A673 (cell line): ENCODE measurements at regions not wholly inside any gene's neighbourhood (a gene's known extent, or its start where the extent isn't known, plus 50 kb on each side); places are given as distances from the start of the nearest gene placed in this dataset.

Experiments
- EZH2 ChIP-seq: fragments of 200-600 bp; sonication (generic); IDR thresholded peaks from 2 replicates; pipeline ENCODE4 v1.6.1; 2017; ENCODE audit warnings: borderline replicate concordance, low read depth, mild to moderate bottlenecking, mixed read lengths, antibody characterized with exemption, low read length; ENCODE audit not compliant: poor library complexity, severe bottlenecking
- TF ChIP-seq, protein P1 (sequence below): fragments of 300-800, 200-600 bp; sonication (generic); conservative IDR thresholded peaks from 2 replicates; pipeline ENCODE4 v1.5.1; 2017; ENCODE audit warnings: low read depth, mild to moderate bottlenecking, antibody characterized with exemption, low read length, moderate library complexity, mixed read lengths

GRCh38 chr12:97877404-97877803, 414.8 kb downstream of the RMST start:
- TF ChIP-seq, protein P1, sequence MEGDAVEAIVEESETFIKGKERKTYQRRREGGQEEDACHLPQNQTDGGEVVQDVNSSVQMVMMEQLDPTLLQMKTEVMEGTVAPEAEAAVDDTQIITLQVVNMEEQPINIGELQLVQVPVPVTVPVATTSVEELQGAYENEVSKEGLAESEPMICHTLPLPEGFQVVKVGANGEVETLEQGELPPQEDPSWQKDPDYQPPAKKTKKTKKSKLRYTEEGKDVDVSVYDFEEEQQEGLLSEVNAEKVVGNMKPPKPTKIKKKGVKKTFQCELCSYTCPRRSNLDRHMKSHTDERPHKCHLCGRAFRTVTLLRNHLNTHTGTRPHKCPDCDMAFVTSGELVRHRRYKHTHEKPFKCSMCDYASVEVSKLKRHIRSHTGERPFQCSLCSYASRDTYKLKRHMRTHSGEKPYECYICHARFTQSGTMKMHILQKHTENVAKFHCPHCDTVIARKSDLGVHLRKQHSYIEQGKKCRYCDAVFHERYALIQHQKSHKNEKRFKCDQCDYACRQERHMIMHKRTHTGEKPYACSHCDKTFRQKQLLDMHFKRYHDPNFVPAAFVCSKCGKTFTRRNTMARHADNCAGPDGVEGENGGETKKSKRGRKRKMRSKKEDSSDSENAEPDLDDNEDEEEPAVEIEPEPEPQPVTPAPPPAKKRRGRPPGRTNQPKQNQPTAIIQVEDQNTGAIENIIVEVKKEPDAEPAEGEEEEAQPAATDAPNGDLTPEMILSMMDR, result no peak
- TF ChIP-seq EZH2, result no peak
